HG03521 (cell line): ENCODE measurements at regions not wholly inside any gene's neighbourhood (a gene's known extent, or its start where the extent isn't known, plus 50 kb on each side); places are given as distances from the start of the nearest gene placed in this dataset.
A peak's percentile ranks its signal among the peaks of the same experiment; 100 is the strongest.
"Not testable (repeated sequence)": the region's sequence is repeated elsewhere in the genome, so short reads cannot be mapped to it uniquely, and the experiment has no call there.

Experiments
- ATAC-seq: cut with Tn5 transposase; IDR thresholded peaks from one replicate; pipeline ENCODE4 v1.9.1; 2021; ENCODE audit warnings: mild to moderate bottlenecking, moderate library complexity; ENCODE audit not compliant: unreplicated experiment

DNA sequence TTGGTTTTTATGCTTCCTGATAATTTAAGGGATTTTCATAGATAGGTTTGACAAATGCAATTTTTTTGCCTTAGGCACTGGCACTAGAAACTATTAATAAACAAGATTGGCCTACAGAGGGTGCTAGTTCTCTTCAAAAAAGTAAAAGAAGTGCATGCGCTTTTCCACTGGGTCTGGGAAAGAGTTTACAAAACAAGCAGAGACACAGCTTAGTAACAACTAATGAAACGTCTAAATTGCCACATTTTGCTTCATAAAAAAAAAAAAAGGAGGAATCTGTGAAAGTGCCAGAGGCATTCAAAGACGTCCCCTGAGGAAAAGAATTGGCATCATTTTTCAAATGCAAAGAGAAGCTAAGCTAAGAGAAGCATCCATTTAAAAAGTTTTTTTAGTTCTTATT is 58.3 kb upstream of the EEA1 start:
- peak; percentile 25 for ATAC-seq

DNA sequence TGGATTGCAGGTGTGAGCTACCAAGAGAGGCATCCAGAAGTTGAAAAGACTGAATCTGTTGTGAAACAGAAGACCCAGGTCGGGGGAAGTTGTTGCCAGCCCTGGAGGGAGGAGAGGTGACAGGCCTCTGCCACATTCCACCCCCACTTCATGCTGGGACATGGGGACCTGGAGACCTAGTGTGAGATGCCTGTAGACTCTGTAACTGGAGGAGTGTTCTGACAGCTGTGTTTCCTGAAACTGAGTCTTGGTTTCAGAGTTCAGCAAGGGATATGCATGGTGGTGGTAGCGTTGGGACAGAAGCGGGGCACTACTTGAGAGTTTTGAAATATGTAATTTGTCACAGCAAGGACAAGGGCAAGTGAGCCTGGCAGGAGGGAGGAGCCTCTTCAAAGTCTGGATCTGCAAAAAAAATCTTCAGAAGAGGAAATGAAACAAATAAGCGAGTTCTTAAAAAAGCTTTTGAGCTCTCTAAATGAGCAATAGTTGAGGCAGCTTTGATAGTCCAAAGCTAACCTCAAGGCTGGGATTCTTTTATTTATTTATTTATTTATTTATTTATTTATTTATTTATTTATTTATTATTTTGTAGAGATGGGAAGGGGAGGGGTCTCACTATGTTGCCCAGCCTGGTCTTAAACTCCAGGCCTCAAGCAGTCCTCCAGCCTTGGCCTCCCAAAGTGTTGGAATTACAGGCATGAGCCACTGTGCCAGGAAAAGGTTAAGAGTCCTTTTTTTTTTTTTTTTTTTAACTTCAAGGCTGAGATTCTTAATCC is 58.9 kb upstream of the EEA1 start:
- peak; percentile 79 for ATAC-seq

DNA sequence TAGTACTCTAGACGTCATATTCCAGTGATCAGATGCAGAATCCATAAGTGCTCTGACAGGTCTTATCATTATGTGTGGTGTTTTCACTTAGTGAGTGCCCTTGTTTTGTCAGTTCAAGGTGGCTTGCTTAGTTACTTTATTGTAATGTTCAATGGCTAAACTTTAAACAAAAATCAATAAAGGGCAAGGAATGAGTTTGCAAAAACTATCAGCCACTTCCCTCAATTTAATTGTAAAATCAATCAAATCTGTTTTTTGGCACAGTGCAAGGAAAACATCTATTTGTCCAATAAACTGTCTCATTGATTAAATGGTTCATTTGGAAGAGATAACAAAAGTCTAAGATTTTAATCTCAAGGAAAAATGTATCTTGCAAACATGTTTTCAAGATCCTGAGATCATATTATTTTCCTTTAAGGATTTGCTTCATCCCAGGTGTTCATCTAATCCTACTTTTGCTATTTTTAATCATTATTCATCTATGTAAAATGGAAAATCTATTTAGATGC is 59.6 kb upstream of the EEA1 start:
- no peak for ATAC-seq

DNA sequence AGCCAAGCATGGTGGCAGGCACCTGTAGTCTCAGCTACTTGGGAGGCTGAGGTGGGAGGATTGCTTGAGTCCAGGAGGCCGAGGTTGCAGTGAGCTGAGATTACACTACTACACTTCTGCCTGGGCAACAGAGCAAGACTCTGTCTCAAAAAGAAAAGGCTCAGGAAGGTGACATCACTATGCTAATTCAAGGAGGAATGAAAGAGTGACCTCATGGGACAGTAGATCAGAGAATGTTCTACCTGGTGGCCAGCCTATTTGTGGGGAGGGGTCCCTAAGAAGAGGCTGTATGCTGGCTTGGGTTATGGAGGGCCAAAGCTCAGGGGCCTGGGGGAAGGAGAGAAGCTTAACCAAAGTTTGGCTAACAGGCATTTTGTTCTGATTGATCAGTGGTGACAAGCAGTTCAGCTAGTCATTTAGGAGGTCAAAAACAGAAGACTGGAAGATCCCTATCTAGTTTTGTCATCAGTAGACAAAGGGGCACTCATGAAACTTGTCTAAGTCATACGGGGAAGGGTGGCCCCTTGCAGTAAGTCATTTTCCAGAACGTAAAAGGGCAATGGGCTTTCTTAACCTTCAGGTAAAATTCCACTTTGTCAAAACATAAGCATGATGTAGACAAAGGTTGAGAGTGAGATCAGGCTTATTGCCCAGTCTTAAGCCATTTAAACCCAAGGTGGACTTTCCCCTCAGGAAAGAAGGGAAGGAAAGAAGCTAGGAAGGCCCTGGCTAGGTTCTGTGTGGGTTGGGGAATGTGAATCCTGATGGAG is 60.8 kb upstream of the EEA1 start:
- no peak for ATAC-seq

DNA sequence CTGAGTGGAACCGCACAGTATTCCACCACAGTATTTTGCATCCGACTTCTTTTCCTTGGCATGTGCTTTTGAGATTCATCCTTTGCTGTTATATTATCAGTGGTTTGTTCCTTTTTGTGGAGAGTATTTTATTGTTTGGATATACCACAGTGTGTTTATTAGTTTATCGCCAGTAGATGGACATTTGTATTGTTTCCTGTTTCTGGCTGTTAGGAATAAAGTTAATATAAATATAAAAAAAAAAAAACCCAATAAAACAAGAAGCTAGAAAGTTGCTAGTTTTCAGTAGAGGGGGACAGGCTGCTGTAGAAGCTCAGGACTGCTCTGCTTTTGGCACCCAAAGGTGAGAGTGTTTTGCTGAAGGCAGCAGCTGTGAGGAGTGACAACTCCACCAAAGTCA is 62.0 kb upstream of the EEA1 start:
- ATAC-seq, result no peak

DNA sequence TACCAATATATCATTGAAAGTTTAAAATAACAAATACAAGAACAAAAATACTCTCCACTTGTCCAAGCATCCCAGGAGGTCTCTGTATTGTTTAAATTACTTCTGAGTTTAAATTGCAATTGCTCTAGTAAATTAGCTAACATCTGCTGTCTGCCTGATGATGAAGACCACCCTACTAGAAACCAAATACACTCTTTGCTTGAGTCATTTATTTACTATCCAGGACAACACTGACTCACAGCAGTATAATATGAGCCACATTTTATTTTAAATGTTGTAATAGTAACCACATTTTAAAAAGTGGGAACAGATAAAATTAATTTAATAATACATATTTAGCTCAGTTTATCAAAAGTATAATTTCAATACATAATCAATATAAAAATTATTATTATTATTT is 62.9 kb upstream of the EEA1 start:
- no peak for ATAC-seq

DNA sequence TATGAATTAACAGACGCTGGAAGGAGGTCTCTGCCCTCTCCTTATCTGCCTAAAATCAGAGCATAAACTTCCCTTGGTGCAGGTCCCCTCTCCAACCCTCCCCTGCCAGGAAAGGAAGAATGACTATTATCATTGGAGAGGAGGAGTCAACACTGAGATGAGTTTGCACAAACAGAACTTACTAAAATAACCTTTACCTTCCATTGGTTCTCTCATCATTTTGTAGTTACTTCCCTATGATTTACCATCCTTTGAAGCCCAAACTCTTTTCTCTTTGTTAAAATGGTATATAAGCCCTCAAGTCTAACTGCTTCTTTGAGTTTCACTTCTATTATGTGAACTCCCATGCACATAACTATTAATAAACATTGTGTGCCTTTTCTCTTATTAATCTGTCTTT is 64.2 kb upstream of the EEA1 start:
- ATAC-seq, result no peak

DNA sequence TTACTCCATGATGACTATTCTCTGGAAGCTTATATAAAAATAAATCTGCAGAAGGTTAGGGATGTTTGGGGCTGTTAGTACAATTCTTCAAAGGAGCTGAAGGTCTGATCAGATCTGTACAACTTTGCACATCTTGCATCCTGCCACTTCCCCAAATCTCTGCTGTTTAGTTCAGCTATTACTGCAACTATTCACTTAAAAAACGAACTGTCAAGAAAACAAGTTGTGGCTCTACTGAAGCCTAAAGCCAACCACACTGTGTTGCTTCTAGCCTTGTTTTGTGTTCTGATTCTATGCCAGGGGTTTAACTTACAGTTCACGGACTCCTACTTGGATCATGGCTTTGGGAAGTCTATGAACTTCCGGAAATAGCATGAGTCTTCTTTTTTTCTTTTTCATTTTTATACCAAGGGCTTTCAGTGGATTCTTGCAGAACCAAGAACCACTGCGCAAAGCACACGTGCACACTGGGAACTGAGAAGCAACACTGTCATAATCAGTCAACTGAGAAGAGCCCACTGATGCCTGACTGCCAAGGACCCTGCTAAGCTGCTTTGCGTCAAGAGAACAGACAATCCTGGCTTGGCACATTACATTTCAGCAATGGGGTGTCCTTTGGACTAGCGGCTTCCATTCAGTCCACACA is 66.3 kb upstream of the EEA1 start:
- ATAC-seq, result peak; percentile 78

DNA sequence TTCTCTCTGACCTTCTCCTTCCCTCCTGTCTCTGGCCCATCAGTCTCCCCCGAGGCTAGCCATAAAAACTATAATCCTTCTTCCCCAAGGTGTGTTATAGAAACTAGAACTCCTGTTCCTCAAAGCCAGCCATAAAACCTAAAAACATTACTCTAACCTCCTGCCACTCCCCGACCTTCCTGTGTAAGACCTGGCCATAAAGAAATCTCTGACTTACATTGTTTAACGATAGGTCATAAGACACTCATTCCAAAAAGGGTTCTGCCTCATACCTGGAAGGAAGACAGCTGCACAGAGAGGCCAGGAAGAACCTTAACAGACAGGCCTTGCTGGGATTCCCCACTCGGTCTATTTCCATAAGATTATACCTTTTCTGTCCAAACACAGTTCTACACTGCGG is 70.9 kb upstream of the EEA1 start:
- ATAC-seq, result no peak

DNA sequence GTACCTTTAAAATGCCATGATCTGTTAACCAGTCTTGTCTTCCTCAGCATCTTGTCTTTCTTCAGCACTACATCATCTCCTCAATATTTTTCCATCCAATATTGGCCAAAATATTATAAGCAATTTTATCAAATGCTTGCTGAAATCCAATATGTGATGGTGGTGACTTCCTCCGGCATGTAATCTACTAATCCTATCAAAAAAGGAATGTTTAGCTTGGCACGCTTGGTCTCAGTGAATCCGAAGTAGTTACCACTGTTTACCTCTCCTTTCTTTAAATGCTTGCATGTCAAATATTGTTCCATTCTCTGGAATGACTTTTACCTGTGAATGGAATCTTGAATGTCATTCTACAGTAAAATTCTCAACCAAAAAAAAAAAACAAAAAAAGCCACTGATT is 72.3 kb upstream of the EEA1 start:
- no peak for ATAC-seq

DNA sequence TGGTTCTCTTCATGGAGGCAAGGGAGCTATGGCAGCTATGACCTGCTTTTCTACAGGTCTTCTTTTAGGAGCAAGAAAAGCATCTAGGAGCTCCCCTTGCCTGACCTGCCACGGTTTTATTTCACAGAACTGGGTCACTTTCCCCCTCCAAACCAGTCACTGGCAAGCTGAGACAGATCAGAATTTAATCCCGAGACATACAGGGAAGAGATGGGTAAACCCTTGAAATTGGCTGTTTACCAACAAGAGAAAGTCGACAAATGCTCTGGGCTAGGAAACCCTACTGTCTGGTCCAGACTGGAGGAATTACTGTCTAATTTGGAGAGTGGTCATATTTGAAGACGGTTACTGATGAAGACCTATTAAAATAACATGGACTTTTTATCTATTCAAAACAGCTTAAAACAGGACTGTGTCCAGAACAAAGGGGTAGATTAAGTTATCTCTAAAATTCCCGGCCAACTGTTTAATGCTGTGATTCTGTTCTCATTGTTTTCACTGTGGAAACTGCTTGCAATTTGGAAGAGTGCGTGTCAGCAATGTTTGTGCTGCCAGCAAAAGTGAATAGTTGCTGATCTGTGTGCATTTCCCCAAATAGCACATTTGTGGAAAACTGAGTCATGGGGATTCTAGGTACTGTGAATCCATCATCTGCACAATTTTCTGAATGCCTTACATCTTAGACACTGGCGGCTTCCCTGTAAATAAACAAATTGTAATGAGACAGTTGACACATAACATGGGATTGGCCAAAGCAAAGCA is 73.4 kb upstream of the EEA1 start:
- ATAC-seq, result no peak

DNA sequence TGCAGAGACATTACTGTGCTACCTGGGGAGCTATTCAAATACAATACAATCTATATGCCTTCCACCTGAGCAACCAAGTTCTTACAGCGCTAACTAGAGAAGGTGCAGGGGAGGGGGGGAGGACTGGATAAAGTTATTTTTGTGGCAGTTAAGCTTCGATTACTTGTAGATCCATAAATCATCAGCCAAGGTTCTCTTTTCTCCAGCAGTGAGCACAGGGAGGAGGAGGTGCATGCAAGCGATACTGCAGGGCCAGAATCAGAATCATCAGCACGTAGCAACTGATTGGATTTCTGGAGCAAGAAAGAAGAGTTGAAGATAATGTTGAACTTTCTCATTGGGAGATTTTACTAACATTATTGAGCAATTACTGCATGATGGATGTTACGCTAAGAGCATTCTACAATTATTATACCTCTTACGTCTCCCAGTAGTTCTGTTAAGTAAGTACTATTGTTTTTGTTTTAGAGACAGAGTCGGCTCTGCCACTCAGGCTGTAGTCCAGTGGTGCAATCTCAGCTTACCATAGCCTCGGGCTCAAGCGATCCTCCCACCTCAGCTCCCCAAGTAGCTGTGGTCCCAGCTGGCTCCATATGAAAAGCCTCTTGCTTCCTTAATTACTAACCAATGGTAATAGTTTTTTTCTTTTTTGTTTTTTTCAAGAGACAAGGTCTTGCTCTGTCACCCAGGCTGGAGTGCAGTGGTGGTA is 74.6 kb upstream of the EEA1 start:
- no peak for ATAC-seq

DNA sequence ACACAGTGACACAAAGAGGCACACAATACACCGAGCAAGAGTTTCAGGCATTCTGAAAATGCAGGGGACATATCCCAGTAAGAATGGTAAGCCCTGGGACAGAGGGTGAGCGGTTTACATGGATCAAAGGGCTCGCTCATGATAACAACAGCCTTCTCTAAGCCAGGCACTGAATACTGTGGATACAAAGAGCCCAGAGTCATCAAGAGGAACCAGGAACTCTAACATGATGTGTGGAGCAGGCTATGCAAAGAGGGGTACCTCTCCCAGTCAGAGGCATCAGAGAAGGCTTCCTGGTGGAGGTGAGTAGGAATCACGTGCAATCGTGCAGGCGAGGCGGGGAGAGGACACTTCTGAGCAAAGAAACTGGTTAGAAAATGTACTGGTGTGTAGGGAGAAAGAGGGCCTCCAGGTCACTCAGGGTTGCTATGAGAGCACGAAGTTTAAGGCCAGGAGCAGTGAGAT is 76.9 kb upstream of the EEA1 start:
- no peak for ATAC-seq

DNA sequence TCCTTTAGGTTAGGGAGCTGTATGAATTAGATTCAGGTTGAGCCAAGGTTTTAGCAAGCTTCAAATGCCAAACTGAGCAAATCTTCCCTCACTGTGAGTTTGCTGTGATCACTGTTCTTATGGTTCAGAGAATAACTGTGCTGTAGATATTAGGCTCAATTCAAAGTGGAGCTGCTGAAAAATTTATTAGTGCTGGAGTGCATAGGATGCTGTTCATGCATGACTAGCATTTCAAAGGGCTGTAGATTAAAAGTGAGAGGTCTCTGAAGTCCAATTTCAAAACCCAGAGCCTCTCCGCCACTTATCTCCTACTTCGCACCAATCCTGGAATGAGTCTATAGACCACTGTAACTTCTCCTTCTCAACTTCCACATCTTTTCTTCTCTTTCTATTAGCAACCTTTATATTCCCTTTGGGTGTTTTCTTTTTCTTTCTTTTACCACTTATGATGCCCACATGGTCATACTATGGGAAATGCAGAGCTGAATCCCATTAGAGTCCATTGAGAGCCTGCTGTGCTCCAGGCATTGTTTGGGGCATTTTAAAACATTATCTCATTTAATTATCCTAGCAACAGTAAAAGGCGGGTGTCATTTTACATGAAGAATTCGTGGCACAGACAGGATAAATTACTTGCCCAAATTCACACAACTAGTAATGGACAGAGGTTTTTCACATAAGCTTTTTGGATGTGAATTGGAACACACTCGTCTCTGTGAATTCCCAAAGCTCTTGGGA is 77.5 kb upstream of the EEA1 start:
- ATAC-seq, result no peak

DNA sequence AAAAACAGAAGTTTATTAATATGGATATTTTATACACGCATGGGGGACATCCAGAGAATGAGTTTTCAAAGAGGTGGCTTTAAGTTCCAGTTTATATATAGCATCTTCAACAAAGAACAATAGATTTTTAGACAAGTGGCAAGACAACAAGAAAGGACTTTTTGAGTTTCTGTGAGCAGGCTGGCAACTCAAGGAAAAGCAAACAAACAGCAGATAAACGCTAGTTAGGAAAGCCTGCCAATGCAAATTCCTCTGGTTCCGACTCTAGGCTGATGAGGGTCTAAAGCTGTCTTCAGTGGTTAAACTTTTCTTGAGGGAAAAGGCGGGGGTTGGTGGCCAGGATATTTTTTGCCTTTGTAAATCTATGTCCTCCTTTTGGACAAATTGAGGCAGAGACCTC is 78.4 kb upstream of the EEA1 start:
- ATAC-seq, result no peak

DNA sequence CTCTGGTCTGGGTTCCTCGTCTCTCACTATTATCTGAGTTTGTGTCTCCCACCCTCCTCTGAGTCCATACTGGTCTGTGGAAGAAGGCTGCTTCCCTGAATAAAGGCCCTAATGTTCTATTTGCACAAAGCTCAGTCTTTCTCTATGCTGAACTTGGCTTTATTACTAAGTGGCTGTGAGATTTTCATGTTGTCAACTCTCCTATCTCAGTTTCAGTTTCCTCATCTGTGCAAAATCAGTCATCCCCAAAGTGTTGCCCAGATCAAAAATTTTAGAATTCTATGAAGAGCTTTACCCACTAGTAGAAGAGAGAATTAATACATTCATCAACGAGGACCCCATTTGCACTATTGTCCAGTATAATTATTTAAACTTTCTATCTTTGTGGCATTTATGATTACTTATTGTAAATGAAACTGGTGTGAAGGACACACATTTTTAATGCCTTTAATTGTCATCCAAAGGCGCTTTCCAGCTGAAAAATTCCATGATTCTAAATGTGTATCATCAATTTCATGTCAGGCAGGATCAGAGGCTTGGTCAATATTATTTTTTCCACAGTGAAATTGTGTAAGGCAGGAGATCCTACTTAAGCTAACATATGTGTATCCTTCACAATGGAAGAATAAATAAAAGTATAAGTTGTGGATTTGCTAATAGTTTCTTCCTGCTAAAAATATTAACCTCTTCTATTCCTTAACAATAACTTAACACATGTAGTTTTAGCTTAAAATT is 79.1 kb upstream of the EEA1 start:
- ATAC-seq, result peak; percentile 83

DNA sequence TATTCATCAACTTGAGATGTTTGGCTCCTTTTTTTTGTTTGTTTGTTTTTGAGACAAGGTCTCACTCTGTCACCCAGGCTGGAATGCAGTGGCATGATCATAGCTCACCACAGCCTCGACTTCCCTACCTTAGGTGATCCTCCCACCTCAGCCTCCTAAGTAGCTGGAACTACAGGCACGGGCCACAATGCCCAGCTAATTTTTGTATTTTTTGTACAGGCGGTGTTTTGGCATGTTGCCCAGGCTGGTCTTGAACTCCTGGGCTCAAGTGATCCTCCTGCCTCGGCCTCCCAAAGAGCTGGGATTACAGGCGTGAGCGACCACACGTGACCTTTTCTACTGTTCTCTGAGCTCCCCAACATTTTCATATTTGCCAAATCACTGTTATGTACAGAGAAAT is 79.8 kb upstream of the EEA1 start:
- ATAC-seq, result not testable (repeated sequence)

DNA sequence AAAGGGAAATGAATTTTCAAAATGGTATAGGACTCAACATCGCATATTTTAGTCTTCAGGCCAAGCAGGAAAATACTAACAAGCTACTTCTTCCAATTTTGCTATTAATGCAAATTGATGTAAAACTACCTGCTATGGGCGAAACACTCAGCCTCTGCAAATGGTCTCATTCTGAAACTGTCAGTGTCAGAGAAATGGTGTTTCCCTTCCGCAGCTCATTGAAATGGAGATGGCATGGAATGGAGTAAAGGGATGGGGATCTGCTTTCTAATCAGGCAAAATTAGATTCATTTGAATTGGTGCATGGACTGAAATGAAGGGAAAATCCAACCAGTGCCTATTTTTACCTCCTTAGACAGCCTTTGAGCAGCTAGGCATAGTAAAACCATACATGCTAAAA is 80.4 kb upstream of the EEA1 start:
- ATAC-seq, result no peak

DNA sequence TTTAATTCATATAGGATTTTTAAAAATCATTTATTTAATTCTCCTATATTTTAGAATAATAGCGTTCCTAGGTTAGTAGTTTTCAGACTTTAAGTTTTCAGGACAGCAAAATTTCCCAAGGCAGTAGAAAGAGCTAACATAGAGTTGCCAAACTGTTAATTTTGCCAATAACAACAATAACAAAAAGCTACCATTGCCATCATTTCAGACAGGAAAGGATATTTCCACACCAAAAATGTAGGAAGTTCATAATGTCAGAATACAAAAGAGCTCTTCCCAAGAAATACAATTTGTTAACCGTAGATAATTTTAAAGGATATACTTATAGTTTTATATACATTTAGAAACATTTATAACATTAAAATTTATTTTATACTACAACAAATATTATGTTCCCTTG is 81.4 kb upstream of the EEA1 start:
- ATAC-seq, result no peak
